HG03045 (cell line): ENCODE measurements at regions not wholly inside any gene's neighbourhood (a gene's known extent, or its start where the extent isn't known, plus 50 kb on each side); places are given as distances from the start of the nearest gene placed in this dataset.
A peak's percentile ranks its signal among the peaks of the same experiment; 100 is the strongest.

ENCODE experiments used
- ATAC-seq: cut with Tn5 transposase; IDR thresholded peaks from one replicate; pipeline ENCODE4 v1.9.1; 2021; ENCODE audit warnings: mild to moderate bottlenecking, moderate library complexity; ENCODE audit not compliant: unreplicated experiment

- ATAC-seq = no peak
Observed at GRCh38 chr6:48057601-48058000, 53.4 kb downstream of the PTCHD4 start.

DNA sequence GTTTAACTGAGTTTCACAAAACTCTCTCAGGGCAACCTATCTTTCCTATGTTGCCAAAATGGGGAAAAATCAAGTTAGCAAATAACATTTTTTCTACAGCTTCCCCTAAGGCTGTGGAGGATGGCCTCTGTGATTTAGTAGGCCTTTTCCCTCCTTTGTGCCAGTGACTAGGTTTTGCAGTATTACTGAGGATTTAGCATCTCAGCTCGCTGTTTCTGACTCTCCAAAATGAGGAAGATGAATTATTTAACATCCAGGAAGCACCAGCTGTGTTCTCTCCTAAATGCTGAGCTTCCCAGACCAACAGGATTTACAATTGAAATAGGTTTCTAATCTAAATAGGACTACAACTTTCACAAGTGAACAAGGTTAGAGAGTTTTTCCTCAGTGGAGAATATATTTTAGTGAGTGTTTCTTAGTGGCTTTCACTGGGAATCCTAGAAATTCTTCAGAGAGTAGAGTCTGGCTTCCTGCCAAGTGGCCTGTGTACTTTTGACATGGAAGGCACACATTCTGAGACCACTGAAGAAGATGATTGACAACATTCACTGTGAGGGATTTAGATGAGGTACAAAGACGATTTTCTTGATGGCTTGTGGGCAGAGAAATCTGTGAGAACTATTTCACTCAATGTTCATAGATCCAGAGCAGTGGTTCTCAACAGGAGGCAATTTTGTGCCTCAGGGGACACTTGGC lies 62.4 kb downstream of the PTCHD4 start:
- no peak for ATAC-seq

- no peak for ATAC-seq
Observed at GRCh38 chr6:48041894-48042293, 69.1 kb downstream of the PTCHD4 start.

- ATAC-seq = no peak
Observed at GRCh38 chr6:48037946-48038345, 73.1 kb downstream of the PTCHD4 start.

DNA sequence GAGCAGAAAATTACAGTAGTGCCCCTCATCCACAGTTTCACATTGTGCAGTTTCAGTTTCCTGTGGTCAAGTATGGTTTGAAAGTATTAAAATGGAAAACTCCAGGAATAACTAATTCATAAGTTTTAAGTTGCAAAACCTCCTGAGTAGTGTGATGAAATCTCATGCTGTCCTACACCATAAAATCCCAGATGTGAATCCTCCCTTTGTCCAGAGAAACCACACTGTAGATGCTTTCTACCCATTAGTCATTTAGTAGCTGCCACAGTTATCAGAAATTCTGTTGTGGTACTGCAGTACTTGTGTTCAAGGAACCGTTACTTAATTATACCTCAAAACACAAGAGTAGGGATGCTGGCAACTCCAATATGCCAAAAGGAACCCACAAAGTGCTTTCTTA lies 74.7 kb downstream of the PTCHD4 start:
- no peak for ATAC-seq

DNA sequence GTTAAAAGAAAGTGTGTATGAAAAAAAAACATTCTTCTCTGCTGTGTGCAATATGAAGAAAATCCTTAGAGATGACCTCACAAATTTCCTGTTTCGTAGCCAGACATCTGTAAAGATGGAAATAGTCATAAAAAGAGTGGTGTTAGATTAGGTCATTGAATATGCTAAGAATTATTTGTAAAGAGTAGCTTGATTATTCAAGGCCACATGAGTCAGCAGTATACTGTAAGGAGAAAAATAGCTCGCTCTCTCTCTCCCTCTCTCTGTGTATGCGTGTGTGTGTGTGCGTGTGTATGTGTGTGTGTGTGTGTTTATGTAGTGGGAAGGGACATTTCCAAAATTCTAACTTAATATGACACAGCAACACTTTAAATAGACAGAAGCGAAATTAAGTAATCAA lies 78.8 kb downstream of the PTCHD4 start:
- ATAC-seq = no peak

- no peak for ATAC-seq
Observed at GRCh38 chr6:48031711-48032110, 79.3 kb downstream of the PTCHD4 start.

GRCh38 chr6:48027704-48028435 lies 83.1 kb downstream of the PTCHD4 start:
- ATAC-seq = no peak

- ATAC-seq = no peak
Observed at GRCh38 chr6:48024956-48025355, 86.0 kb downstream of the PTCHD4 start.

GRCh38 chr6:48021904-48022303 lies 89.1 kb downstream of the PTCHD4 start:
- no peak for ATAC-seq

DNA sequence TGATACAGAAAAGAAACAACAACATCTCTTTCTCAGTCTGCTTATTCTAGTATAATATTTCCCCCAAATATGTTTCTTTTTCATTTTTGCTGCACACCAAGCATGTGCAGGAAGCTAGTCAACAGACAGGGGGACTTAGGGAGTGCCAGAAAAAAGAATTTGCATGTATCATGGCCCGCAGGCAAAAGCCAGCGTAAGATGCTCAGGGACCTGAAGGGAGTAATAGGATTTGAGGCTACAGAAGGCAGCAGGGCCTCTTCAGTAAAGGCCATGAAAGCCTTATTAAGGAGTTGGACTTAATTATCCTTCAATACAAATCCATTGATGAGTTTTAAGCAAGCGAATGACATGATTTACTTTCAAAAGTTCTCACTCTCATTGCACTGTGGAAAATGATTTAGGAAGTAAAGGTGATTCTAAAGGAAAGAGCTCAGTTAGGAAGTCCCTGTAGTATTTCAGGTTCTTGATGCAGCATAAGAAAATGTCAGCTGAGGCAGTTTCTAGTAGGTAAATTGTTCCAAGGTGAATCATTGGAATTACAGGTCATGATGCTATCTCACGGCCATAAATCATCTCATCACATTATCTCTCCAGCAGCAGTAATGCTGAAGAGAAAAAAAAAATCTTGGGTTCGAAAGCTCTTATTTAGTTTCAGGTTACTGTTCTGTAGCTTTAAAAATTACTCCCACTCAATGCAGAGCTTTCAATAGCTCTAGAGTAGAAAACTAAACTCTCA lies 94.8 kb downstream of the PTCHD4 start:
- ATAC-seq = no peak

- ATAC-seq = no peak
Observed at GRCh38 chr6:47992809-47993208, 118.2 kb downstream of the PTCHD4 start.

GRCh38 chr6:47983491-47983890 lies 127.5 kb downstream of the PTCHD4 start:
- ATAC-seq = no peak

DNA sequence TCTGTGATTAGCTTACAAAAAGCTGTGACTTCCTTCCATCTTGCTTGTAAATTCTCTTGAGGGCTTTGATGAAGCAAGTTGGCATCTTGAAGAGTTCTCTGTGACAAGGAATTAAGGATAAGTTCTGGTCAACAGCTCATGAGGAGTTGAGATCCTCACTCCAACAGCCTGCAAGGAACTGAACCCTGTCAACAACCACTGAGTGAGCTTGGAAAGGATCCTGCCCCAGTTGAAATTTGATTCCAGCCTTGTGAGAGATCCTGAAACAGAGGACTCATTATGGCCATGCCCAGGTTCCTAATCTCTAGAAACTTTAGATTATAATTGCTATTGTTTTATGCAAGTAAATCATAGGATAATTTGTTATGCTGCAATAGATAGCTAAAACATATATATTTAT lies 133.7 kb downstream of the PTCHD4 start:
- no peak for ATAC-seq

DNA sequence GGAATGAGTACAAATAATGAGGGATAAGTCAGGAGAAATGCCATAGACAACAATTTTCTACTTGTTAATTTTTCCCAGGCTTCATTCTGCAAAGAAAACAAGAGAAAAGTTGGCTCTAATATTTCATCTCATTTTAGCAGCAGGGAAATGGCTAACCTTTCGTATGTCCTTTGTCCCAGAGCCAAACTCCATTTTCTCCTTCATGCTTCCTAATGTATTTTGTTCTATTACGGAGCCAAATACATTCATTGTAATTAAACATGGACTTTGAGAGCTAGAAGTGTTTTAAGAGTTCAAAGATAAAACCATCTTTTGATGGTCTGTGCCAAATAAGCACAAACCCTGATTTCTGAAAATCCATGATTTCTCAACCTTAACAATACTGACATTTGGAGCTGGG lies 136.9 kb downstream of the PTCHD4 start:
- ATAC-seq = no peak

GRCh38 chr6:47970826-47971225 lies 140.2 kb downstream of the PTCHD4 start:
- ATAC-seq = no peak

- peak; percentile 55 for ATAC-seq
Observed at GRCh38 chr6:47967843-47968242, 143.2 kb downstream of the PTCHD4 start.

DNA sequence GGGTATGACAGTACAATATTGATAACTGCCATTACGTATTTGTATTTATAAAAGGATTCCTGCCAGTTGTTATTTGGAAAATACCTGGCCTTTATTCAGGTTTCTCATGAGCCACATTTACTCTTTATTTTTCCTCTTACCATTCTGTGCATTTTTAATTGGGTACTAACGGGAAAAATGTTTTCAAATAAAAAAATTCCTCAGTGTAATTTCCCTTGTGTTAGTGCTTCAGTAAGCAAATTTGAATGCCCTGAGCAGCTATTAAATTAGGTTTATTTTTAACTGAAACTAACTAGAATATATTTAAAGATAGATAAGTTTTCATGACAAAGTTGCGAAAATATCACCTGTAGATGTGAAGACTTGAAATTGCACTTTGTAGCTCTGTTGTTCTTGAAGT lies 146.0 kb downstream of the PTCHD4 start:
- ATAC-seq = no peak

GRCh38 chr6:47952640-47953039 lies 158.4 kb downstream of the PTCHD4 start:
- ATAC-seq = no peak

DNA sequence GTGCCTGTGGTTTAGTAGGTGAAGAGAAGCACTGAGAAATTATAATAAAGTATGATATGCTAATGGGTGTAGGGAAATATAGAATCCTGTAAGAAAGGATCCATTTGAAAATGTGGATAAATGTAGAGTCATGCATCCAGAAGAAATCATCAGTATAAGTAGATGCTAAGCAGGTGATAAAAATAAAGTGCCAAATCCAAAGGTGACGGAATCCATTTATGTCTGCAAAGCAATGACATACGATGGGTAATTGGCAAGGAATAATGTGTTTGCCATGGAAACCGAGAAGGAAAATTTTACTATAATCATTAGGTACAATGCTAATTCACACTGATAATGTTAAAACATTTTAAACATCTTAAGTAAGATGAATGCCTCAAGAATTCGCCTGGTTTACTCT lies 163.0 kb downstream of the OPN5 start:
- no peak for ATAC-seq

- ATAC-seq = no peak
Observed at GRCh38 chr6:47938405-47938804, 156.6 kb downstream of the OPN5 start.

DNA sequence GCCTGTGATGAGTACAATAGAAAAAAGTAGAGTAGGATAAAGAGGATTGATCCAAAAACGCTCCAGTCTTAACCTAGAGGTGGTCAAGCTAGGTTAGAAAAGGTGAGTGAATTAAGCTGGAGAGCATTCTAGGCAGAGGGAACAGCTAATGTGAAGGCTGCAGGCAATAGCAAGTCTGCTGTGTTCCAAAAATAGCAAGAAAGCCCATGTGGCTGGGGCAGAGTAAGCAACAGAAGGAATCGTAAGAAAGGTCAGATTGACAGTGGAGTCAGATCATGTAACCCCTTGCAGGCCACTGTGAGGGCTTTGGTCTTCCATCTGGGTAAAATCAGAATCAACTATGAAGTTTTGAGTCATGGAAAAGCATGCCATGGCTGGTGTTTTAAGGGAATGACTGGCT lies 155.0 kb downstream of the OPN5 start:
- no peak for ATAC-seq
